HG03175 (cell line): ENCODE measurements at regions not wholly inside any gene's neighbourhood (a gene's known extent, or its start where the extent isn't known, plus 50 kb on each side); places are given as distances from the start of the nearest gene placed in this dataset.

ENCODE experiments used
- ATAC-seq: cut with Tn5 transposase; IDR thresholded peaks from one replicate; pipeline ENCODE4 v1.9.1; 2021; ENCODE audit warnings: mild to moderate bottlenecking, moderate library complexity; ENCODE audit not compliant: unreplicated experiment

- ATAC-seq = no peak
Observed at GRCh38 chr7:15867441-15867840, 181.0 kb upstream of the MEOX2 start.

- ATAC-seq = no peak
Observed at GRCh38 chr7:15866753-15867152, 180.3 kb upstream of the MEOX2 start.

GRCh38 chr7:15864626-15864991, 178.1 kb upstream of the MEOX2 start:
- ATAC-seq = no peak

GRCh38 chr7:15863951-15864625, 177.6 kb upstream of the MEOX2 start:
- ATAC-seq = no peak

GRCh38 chr7:15862781-15863165, 176.3 kb upstream of the MEOX2 start:
- no peak for ATAC-seq

- no peak for ATAC-seq
Observed at GRCh38 chr7:15862016-15862780, 175.7 kb upstream of the MEOX2 start.

GRCh38 chr7:15860264-15860949, 173.9 kb upstream of the MEOX2 start:
- ATAC-seq = no peak

- no peak for ATAC-seq
Observed at GRCh38 chr7:15857026-15857425, 170.5 kb upstream of the MEOX2 start.

- ATAC-seq = no peak
Observed at GRCh38 chr7:15856311-15856710, 169.8 kb upstream of the MEOX2 start.

- ATAC-seq = no peak
Observed at GRCh38 chr7:15855525-15856109, 169.1 kb upstream of the MEOX2 start.

- ATAC-seq = no peak
Observed at GRCh38 chr7:15854841-15855524, 168.5 kb upstream of the MEOX2 start.

- ATAC-seq = no peak
Observed at GRCh38 chr7:15853832-15854470, 167.5 kb upstream of the MEOX2 start.

GRCh38 chr7:15851201-15851600, 164.7 kb upstream of the MEOX2 start:
- no peak for ATAC-seq

GRCh38 chr7:15848901-15849300, 162.4 kb upstream of the MEOX2 start:
- ATAC-seq = no peak

- no peak for ATAC-seq
Observed at GRCh38 chr7:15848362-15848761, 161.9 kb upstream of the MEOX2 start.

GRCh38 chr7:15845868-15846267, 159.4 kb upstream of the MEOX2 start:
- ATAC-seq = no peak

GRCh38 chr7:15845461-15845860, 159.0 kb upstream of the MEOX2 start:
- no peak for ATAC-seq

- no peak for ATAC-seq
Observed at GRCh38 chr7:15839416-15840100, 153.1 kb upstream of the MEOX2 start.

GRCh38 chr7:15838265-15838664, 151.8 kb upstream of the MEOX2 start:
- no peak for ATAC-seq
